GM12864 (cell line): ENCODE measurements at regions not wholly inside any gene's neighbourhood (a gene's known extent, or its start where the extent isn't known, plus 50 kb on each side); places are given as distances from the start of the nearest gene placed in this dataset.
"Not testable (repeated sequence)": the region's sequence is repeated elsewhere in the genome, so short reads cannot be mapped to it uniquely, and the experiment has no call there.

Experiments used
- DNase-seq: peaks from one replicate; pipeline ENCODE4 v3.0.0-alpha.2; 2011; ENCODE audit warnings: low read depth
- H3K4me3 ChIP-seq: 2 replicates; pipeline ENCODE4 v1.5.1; 2011; ENCODE audit warnings: mild to moderate bottlenecking, low read depth, low read length, control low read depth
- CTCF ChIP-seq: IDR thresholded peaks from 2 replicates; pipeline ENCODE4 v1.5.1; 2011; ENCODE audit warnings: low read depth, mild to moderate bottlenecking, moderate library complexity, low read length, control low read depth, inconsistent platforms; ENCODE audit errors: missing control alignments

GRCh38 chr11:134658481-134659225 lies 246.6 kb upstream of the B3GAT1 start:
- TF ChIP-seq CTCF = no peak

GRCh38 chr11:134657631-134658030 lies 245.6 kb upstream of the B3GAT1 start:
- no peak for DNase-seq
- no peak overlapping the region for H3K4me3 ChIP-seq
- no peak for TF ChIP-seq CTCF

More at GRCh38 chr11:134658481-134659225, 246.6 kb upstream of the B3GAT1 start:
- H3K4me3 ChIP-seq = no peak overlapping the region
- no peak for DNase-seq

GRCh38 chr11:134656861-134657540 lies 245.0 kb upstream of the B3GAT1 start:
- TF ChIP-seq CTCF = no peak
- no peak for DNase-seq
- no peak overlapping the region for H3K4me3 ChIP-seq

GRCh38 chr11:134656086-134656840 lies 244.2 kb upstream of the B3GAT1 start:
- not testable (repeated sequence) for H3K4me3 ChIP-seq, DNase-seq

- no peak for TF ChIP-seq CTCF
- H3K4me3 ChIP-seq = no peak overlapping the region
- DNase-seq = no peak
Measured at GRCh38 chr11:134655189-134655989, 243.3 kb upstream of the B3GAT1 start.

GRCh38 chr11:134654161-134654915 lies 242.3 kb upstream of the B3GAT1 start:
- DNase-seq = no peak
- no peak overlapping the region for H3K4me3 ChIP-seq
- TF ChIP-seq CTCF = no peak
